ENCODE measurements at regions not wholly inside any gene's neighbourhood (a gene's known extent, or its start where the extent isn't known, plus 50 kb on each side); places are given as distances from the start of the nearest gene placed in this dataset.

DNA sequence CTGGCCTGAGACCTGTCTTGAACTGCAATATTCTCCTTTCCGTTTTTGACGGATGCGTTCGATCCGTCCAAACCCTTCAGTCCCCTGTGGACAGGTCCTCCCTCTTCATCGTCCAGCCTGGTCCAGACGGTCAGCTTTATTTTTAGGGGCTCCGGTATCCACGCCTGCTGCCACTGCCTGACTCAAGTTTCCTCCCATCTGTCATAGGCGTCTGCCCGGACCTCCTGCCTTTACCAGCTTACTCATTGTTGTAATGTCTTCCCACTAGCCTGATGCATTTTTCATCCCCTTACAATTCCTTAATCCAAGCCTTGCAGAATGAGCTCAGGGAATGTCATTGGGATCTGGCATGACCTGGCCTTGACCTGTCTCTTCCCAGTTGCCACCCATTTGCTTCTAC lies 145.8 kb downstream of the TENT4A start:
- H3K36me3 ChIP-seq (ENCODE audit: control insufficient read depth in 1 of 2, insufficient read depth in 2 of 2, low read depth in 1 of 2, low read length in 2 of 2) = no peaks in the 10 kb centered on the region
- DNase-seq = no peak
- H2AFZ ChIP-seq (ENCODE audit: low read depth, low read length) = no peak overlapping the region
- H2BK5ac ChIP-seq (ENCODE audit: low read depth, low read length, poor library complexity, severe bottlenecking) = no peak overlapping the region
- no peak overlapping the region for H3K23ac ChIP-seq (ENCODE audit: low read length in 2 of 2)
- H3K79me1 ChIP-seq (replicated peaks; ENCODE audit: low read length, poor library complexity, severe bottlenecking) = no peaks in the 10 kb centered on the region
- WGBS = 91% methylated on average over 11 of the region's 11 CpGs
- H4K8ac ChIP-seq (ENCODE audit: low read length) = no peak overlapping the region
- no peak overlapping the region for H2AK5ac ChIP-seq (ENCODE audit: low read length, severe bottlenecking)
- H2BK15ac ChIP-seq (ENCODE audit: low read depth, poor library complexity, severe bottlenecking) = no peak overlapping the region
- H3K14ac ChIP-seq (ENCODE audit: low read length in 2 of 2) = no peak overlapping the region
- H2BK120ac ChIP-seq (ENCODE audit: low read depth, low read length) = no peak overlapping the region
- H2BK12ac ChIP-seq (ENCODE audit: low read length in 2 of 2) = no peak overlapping the region
- H3K4ac ChIP-seq (ENCODE audit: low read depth in 1 of 2, low read length in 2 of 2) = no peak overlapping the region
- H4K91ac ChIP-seq (ENCODE audit: low read length) = no peak overlapping the region
- H3K18ac ChIP-seq (ENCODE audit: low read depth in 1 of 2, low read length in 2 of 2) = no peak overlapping the region
- H3K9ac ChIP-seq (ENCODE audit: low read length) = no peak overlapping the region
- H3K4me3 ChIP-seq (ENCODE audit: insufficient read depth in 1 of 2, low read depth in 1 of 2, low read length in 2 of 2) = no peak overlapping the region
- no peaks in the 10 kb centered on the region for H3K4me1 ChIP-seq (ENCODE audit: control insufficient read depth, insufficient read depth, low read depth, low read length)
- H3K27me3 ChIP-seq (ENCODE audit: control insufficient read depth in 1 of 2, insufficient read depth in 1 of 2, low read length in 2 of 2) = no peaks in the 10 kb centered on the region
- H3K27ac ChIP-seq (ENCODE audit: low read length, poor library complexity, severe bottlenecking) = no peak overlapping the region
- peaks cover 4% of the 10 kb centered on the region for H3K9me3 ChIP-seq (ENCODE audit: control insufficient read depth, low read length)
- no peak overlapping the region for H3K4me2 ChIP-seq (ENCODE audit: low read length, poor library complexity, severe bottlenecking)

DNA sequence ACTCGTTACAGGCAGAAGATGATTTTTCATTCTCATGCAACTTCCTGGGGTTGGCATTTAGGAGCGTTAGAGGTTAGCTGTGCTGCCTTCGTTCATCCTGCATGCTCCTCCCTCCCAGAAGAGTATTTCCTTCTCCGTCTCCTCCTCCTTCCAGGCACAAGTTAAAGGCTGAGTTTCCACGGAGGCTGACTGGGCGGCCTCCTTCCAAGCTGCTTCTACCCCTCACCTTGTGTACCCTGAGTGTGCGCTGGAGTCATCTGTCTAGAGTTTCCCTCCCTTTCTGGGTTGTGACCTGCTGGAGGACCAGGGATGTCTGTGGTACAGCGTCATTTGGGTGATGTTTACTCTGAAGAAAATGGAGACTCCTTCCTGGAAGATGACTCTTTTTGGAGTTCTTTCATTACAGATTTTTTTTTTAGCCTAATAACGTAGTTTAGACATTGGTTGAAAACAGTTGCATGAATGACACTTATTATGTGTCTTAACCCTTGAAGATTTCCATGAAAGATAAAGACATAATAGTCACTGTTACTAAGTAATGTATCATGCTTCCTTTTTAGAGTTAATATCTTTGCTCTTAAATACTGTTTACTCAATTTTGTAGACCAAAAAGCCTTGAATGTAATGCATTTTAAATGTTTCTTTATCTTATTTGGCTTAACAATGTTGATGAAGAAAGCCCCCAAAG lies 146.9 kb downstream of the TENT4A start:
- Histone ChIP-seq H3K4ac (ENCODE audit: low read depth in 1 of 2, low read length in 2 of 2) (no peak overlapping the region), H3K27ac (ENCODE audit: low read length, poor library complexity, severe bottlenecking) (no peak overlapping the region), H2BK12ac (ENCODE audit: low read length in 2 of 2) (no peak overlapping the region), H2BK120ac (ENCODE audit: low read depth, low read length) (no peak overlapping the region), H3K79me1 (replicated peaks; ENCODE audit: low read length, poor library complexity, severe bottlenecking) (no peaks in the 10 kb centered on the region), H3K9ac (ENCODE audit: low read length) (no peak overlapping the region), H3K4me1 (ENCODE audit: control insufficient read depth, insufficient read depth, low read depth, low read length) (no peaks in the 10 kb centered on the region), H3K23ac (ENCODE audit: low read length in 2 of 2) (no peak overlapping the region), H2BK15ac (ENCODE audit: low read depth, poor library complexity, severe bottlenecking) (no peak overlapping the region), H3K9me3 (ENCODE audit: control insufficient read depth, low read length) (peaks cover 5% of the 10 kb centered on the region), H3K14ac (ENCODE audit: low read length in 2 of 2) (no peak overlapping the region), H2BK5ac (ENCODE audit: low read depth, low read length, poor library complexity, severe bottlenecking) (no peak overlapping the region), H3K4me2 (ENCODE audit: low read length, poor library complexity, severe bottlenecking) (no peak overlapping the region), H3K27me3 (ENCODE audit: control insufficient read depth in 1 of 2, insufficient read depth in 1 of 2, low read length in 2 of 2) (no peaks in the 10 kb centered on the region), H3K4me3 (ENCODE audit: insufficient read depth in 1 of 2, low read depth in 1 of 2, low read length in 2 of 2) (no peak overlapping the region), H4K91ac (ENCODE audit: low read length) (no peak overlapping the region), H4K8ac (ENCODE audit: low read length) (no peak overlapping the region), H2AFZ (ENCODE audit: low read depth, low read length) (no peak overlapping the region), H2AK5ac (ENCODE audit: low read length, severe bottlenecking) (no peak overlapping the region), H3K36me3 (ENCODE audit: control insufficient read depth in 1 of 2, insufficient read depth in 2 of 2, low read depth in 1 of 2, low read length in 2 of 2) (no peaks in the 10 kb centered on the region), H3K18ac (ENCODE audit: low read depth in 1 of 2, low read length in 2 of 2) (no peak overlapping the region)
- no peak for DNase-seq
- 63% methylated on average over 5 of the region's 9 CpGs for WGBS

DNA sequence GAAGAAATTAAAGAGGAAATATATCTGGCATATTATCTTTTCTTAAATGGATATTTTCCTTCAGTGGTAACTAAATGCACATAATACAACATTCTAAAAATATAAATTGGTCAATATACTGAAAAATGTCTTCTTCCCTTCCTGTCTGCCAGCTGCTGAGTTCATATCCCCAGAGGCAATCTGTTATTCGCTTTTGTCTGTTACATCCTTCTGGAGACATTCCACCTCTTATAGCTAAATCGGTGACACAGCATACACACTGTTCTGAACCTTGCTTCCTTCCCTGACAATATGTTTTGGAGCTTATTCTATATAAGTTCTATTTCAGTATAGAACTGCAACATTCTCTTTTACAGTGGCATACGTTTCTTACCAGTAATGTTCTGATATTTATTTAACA lies 147.8 kb downstream of the TENT4A start:
- Histone ChIP-seq H3K4me3 (ENCODE audit: insufficient read depth in 1 of 2, low read depth in 1 of 2, low read length in 2 of 2) (no peak overlapping the region), H3K27me3 (ENCODE audit: control insufficient read depth in 1 of 2, insufficient read depth in 1 of 2, low read length in 2 of 2) (no peaks in the 10 kb centered on the region), H3K23ac (ENCODE audit: low read length in 2 of 2) (no peak overlapping the region), H3K9ac (ENCODE audit: low read length) (no peak overlapping the region), H2BK120ac (ENCODE audit: low read depth, low read length) (no peak overlapping the region), H2BK12ac (ENCODE audit: low read length in 2 of 2) (no peak overlapping the region), H4K8ac (ENCODE audit: low read length) (no peak overlapping the region), H3K9me3 (ENCODE audit: control insufficient read depth, low read length) (peaks cover 8% of the 10 kb centered on the region), H3K36me3 (ENCODE audit: control insufficient read depth in 1 of 2, insufficient read depth in 2 of 2, low read depth in 1 of 2, low read length in 2 of 2) (no peaks in the 10 kb centered on the region), H3K79me1 (replicated peaks; ENCODE audit: low read length, poor library complexity, severe bottlenecking) (no peaks in the 10 kb centered on the region), H3K14ac (ENCODE audit: low read length in 2 of 2) (no peak overlapping the region), H3K27ac (ENCODE audit: low read length, poor library complexity, severe bottlenecking) (no peak overlapping the region), H3K4ac (ENCODE audit: low read depth in 1 of 2, low read length in 2 of 2) (no peak overlapping the region), H3K4me1 (ENCODE audit: control insufficient read depth, insufficient read depth, low read depth, low read length) (no peaks in the 10 kb centered on the region), H2BK5ac (ENCODE audit: low read depth, low read length, poor library complexity, severe bottlenecking) (no peak overlapping the region), H2BK15ac (ENCODE audit: low read depth, poor library complexity, severe bottlenecking) (no peak overlapping the region), H2AK5ac (ENCODE audit: low read length, severe bottlenecking) (no peak overlapping the region), H3K4me2 (ENCODE audit: low read length, poor library complexity, severe bottlenecking) (no peak overlapping the region), H3K18ac (ENCODE audit: low read depth in 1 of 2, low read length in 2 of 2) (no peak overlapping the region), H4K91ac (ENCODE audit: low read length) (no peak overlapping the region), H2AFZ (ENCODE audit: low read depth, low read length) (no peak overlapping the region)
- 77% methylated on average over 2 of the region's 3 CpGs for WGBS
- DNase-seq = no peak

DNA sequence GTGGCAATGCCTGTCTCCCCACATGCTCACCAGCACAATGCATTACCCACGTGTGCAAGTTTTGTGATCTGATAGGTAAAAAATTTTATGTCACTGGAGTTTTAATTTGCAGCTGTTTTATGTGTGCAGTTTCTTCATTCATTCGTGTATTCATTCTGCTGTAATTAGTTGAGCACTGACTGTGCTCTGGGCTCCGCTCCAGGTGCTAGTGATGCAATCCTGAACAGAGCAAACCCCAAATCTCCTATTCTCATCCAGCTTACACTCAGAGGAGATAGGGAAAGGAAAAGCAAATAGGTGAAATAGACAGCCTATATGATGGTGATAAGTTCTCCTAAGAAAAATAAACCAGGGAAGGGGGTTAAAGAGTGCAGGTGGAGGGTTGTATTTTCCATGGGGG lies 148.4 kb downstream of the TENT4A start:
- no peaks in the 10 kb centered on the region for H3K79me1 ChIP-seq (replicated peaks; ENCODE audit: low read length, poor library complexity, severe bottlenecking)
- H3K18ac ChIP-seq (ENCODE audit: low read depth in 1 of 2, low read length in 2 of 2) = no peak overlapping the region
- no peak overlapping the region for H3K4ac ChIP-seq (ENCODE audit: low read depth in 1 of 2, low read length in 2 of 2)
- no peaks in the 10 kb centered on the region for H3K4me1 ChIP-seq (ENCODE audit: control insufficient read depth, insufficient read depth, low read depth, low read length)
- no peak overlapping the region for H3K23ac ChIP-seq (ENCODE audit: low read length in 2 of 2)
- DNase-seq = no peak
- no peak overlapping the region for H2BK5ac ChIP-seq (ENCODE audit: low read depth, low read length, poor library complexity, severe bottlenecking)
- H2BK120ac ChIP-seq (ENCODE audit: low read depth, low read length) = no peak overlapping the region
- no peak overlapping the region for H2AFZ ChIP-seq (ENCODE audit: low read depth, low read length)
- no peak overlapping the region for H3K4me3 ChIP-seq (ENCODE audit: insufficient read depth in 1 of 2, low read depth in 1 of 2, low read length in 2 of 2)
- H3K36me3 ChIP-seq (ENCODE audit: control insufficient read depth in 1 of 2, insufficient read depth in 2 of 2, low read depth in 1 of 2, low read length in 2 of 2) = no peaks in the 10 kb centered on the region
- no peak overlapping the region for H4K91ac ChIP-seq (ENCODE audit: low read length)
- no peak overlapping the region for H4K8ac ChIP-seq (ENCODE audit: low read length)
- no peak overlapping the region for H3K27ac ChIP-seq (ENCODE audit: low read length, poor library complexity, severe bottlenecking)
- no peak overlapping the region for H3K14ac ChIP-seq (ENCODE audit: low read length in 2 of 2)
- WGBS = 25% methylated on average over 2 of the region's 3 CpGs
- no peak overlapping the region for H3K4me2 ChIP-seq (ENCODE audit: low read length, poor library complexity, severe bottlenecking)
- H2BK12ac ChIP-seq (ENCODE audit: low read length in 2 of 2) = no peak overlapping the region
- H2AK5ac ChIP-seq (ENCODE audit: low read length, severe bottlenecking) = no peak overlapping the region
- H3K9me3 ChIP-seq (ENCODE audit: control insufficient read depth, low read length) = peaks cover 8% of the 10 kb centered on the region
- no peaks in the 10 kb centered on the region for H3K27me3 ChIP-seq (ENCODE audit: control insufficient read depth in 1 of 2, insufficient read depth in 1 of 2, low read length in 2 of 2)
- H2BK15ac ChIP-seq (ENCODE audit: low read depth, poor library complexity, severe bottlenecking) = no peak overlapping the region
- H3K9ac ChIP-seq (ENCODE audit: low read length) = no peak overlapping the region
